Loucy (cell line): ENCODE measurements at regions not wholly inside any gene's neighbourhood (a gene's known extent, or its start where the extent isn't known, plus 50 kb on each side); places are given as distances from the start of the nearest gene placed in this dataset.
"Not testable (repeated sequence)": the region's sequence is repeated elsewhere in the genome, so short reads cannot be mapped to it uniquely, and the experiment has no call there.

Experiments
- H2AFZ ChIP-seq: fragments of 200-600 bp; sonication (generic); 2 replicates; pipeline ENCODE4 v1.6.0; 2016; ENCODE audit warnings: antibody characterized with exemption, mild to moderate bottlenecking, low read length, moderate library complexity
- H3F3A ChIP-seq: fragments of 200-600 bp; 2 replicates; pipeline ENCODE4 v1.6.0; 2016; ENCODE audit warnings: antibody characterized with exemption, low read depth, mild to moderate bottlenecking
- H3K27me3 ChIP-seq: fragments of 200-600 bp; sonication (generic); 2 replicates; pipeline ENCODE4 v1.6.1; 2014; ENCODE audit warnings: low read length, mild to moderate bottlenecking; ENCODE audit not compliant: insufficient read depth, poor library complexity, severe bottlenecking
- H3K36me3 ChIP-seq: fragments of 200-600 bp; sonication (generic); 2 replicates; pipeline ENCODE4 v1.6.1; 2016; ENCODE audit warnings: low read length; ENCODE audit not compliant: insufficient read depth
- H3K4me1 ChIP-seq: fragments of 200-600 bp; sonication (generic); 2 replicates; pipeline ENCODE4 v1.5.1; 2014; ENCODE audit warnings: low read length, mild to moderate bottlenecking; ENCODE audit not compliant: insufficient read depth, poor library complexity, severe bottlenecking
- H3K4me2 ChIP-seq: fragments of 200-600 bp; sonication (generic); 2 replicates; pipeline ENCODE4 v1.6.0; 2014; ENCODE audit warnings: antibody characterized with exemption, low read length, low read depth, mild to moderate bottlenecking; ENCODE audit not compliant: poor library complexity, severe bottlenecking
- H3K4me3 ChIP-seq: fragments of 200-600 bp; sonication (generic); 2 replicates; pipeline ENCODE4 v1.5.1; 2014; ENCODE audit warnings: low read length, mild to moderate bottlenecking, mixed read lengths; ENCODE audit not compliant: poor library complexity, severe bottlenecking
- H3K79me2 ChIP-seq: fragments of 200-600 bp; sonication (generic); 2 replicates; pipeline ENCODE4 v1.6.1; 2014; ENCODE audit warnings: low read length; ENCODE audit not compliant: insufficient read depth
- H3K9ac ChIP-seq: fragments of 200-600 bp; sonication (generic); 2 replicates; pipeline ENCODE4 v1.6.0; 2014; ENCODE audit warnings: mild to moderate bottlenecking, low read depth, low read length, moderate library complexity; ENCODE audit not compliant: poor library complexity, severe bottlenecking
- H3K9me2 ChIP-seq: fragments of 200-600 bp; sonication (generic); replicated peaks from 2 replicates; pipeline ENCODE4 v1.6.1; 2016; ENCODE audit warnings: low read depth, low read length, mixed read lengths
- H3K9me3 ChIP-seq: fragments of 200-600 bp; sonication (generic); 2 replicates; pipeline ENCODE4 v1.6.1; 2014; ENCODE audit warnings: mild to moderate bottlenecking, antibody characterized with exemption, low read length, low read depth; ENCODE audit not compliant: insufficient read depth
- H4K20me1 ChIP-seq: fragments of 200-600 bp; sonication (generic); 2 replicates; pipeline ENCODE4 v1.6.0; 2014; ENCODE audit warnings: antibody characterized with exemption, low read length, mild to moderate bottlenecking; ENCODE audit not compliant: insufficient read depth, poor library complexity, severe bottlenecking
- EZH2phosphoT487 ChIP-seq: fragments of 200-600 bp; IDR thresholded peaks from 2 replicates; pipeline ENCODE4 v1.6.1; 2018; ENCODE audit warnings: antibody characterized with exemption, mild to moderate bottlenecking, moderate library complexity, borderline replicate concordance
- TF ChIP-seq, protein P1 (sequence below): fragments of 200-600 bp; sonication (generic); conservative IDR thresholded peaks from 2 replicates; pipeline ENCODE4 v1.5.1; 2014; ENCODE audit warnings: mild to moderate bottlenecking, antibody characterized with exemption, low read length

DNA sequence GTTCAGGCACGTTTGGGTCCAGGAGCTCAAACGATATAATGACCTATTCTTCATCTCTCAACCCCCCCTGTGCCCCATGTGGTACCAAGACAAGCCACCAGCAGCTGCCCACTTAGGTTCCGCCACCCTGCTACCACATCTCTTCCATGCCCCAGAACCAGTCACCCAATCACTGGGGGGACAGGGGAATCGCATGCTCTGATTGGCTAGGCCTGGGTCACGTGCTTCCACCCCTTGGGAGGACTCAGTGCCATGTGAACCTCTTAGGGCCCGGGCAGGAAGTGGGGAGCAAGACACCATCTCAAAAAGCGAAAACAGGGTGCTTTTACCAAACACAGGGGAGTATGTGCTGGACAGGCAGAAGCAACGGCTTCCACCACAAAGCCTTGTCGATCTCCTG is 91.3 kb downstream of the KATNIP start:
- no peaks in the 10 kb centered on the region for H3K27me3 ChIP-seq
- H3F3A ChIP-seq = no peaks in the 10 kb centered on the region
- TF ChIP-seq EZH2phosphoT487 = no peak
- TF ChIP-seq, protein P1, sequence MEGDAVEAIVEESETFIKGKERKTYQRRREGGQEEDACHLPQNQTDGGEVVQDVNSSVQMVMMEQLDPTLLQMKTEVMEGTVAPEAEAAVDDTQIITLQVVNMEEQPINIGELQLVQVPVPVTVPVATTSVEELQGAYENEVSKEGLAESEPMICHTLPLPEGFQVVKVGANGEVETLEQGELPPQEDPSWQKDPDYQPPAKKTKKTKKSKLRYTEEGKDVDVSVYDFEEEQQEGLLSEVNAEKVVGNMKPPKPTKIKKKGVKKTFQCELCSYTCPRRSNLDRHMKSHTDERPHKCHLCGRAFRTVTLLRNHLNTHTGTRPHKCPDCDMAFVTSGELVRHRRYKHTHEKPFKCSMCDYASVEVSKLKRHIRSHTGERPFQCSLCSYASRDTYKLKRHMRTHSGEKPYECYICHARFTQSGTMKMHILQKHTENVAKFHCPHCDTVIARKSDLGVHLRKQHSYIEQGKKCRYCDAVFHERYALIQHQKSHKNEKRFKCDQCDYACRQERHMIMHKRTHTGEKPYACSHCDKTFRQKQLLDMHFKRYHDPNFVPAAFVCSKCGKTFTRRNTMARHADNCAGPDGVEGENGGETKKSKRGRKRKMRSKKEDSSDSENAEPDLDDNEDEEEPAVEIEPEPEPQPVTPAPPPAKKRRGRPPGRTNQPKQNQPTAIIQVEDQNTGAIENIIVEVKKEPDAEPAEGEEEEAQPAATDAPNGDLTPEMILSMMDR = no peak
- no peaks in the 10 kb centered on the region for H3K4me1 ChIP-seq
- H3K79me2 ChIP-seq = no peaks in the 10 kb centered on the region
- H3K36me3 ChIP-seq = no peaks in the 10 kb centered on the region
- no peak overlapping the region for H3K4me3 ChIP-seq
- no peaks in the 10 kb centered on the region for H3K9me3 ChIP-seq
- no peak overlapping the region for H3K4me2 ChIP-seq
- H4K20me1 ChIP-seq = no peaks in the 10 kb centered on the region
- H3K9ac ChIP-seq = no peak overlapping the region
- H3K9me2 ChIP-seq = no peaks in the 10 kb centered on the region
- H2AFZ ChIP-seq = no peak overlapping the region

DNA sequence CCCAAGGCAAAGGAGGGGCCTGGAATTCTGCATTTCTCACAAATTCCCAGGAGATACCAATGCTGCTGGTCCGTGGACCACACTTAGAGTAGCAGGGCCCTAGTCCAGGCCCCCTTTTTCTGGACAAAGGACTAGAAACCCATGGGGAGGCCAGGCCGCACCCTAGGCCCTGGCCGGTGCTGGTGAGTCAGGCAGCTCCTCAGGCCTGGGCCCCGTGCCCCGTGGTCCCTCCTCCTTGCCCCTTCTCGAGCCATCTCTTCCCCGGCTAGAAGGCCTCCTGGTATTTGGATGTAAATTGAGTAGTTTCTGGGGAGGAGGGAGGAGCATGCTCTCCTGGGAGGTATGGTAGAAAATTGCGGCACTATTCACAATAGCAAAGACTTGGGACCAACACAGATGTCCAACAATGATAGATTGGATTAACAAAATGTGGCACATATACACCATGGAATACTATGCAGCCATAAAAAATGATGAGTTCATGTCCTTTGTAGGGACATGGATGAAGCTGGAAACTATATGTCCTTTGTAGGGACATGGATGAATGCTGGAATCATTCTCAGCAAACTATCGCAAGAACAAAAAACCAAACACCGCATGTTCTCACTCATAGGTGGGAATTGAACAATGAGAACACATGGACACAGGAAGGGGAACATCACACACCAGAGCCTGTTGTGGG is 91.9 kb downstream of the KATNIP start:
- H3K9me2 ChIP-seq, H3K9ac ChIP-seq, H3K9me3 ChIP-seq, H3K4me3 ChIP-seq, H3F3A ChIP-seq, H3K79me2 ChIP-seq, H3K4me1 ChIP-seq, H4K20me1 ChIP-seq, H3K36me3 ChIP-seq, H2AFZ ChIP-seq, H3K27me3 ChIP-seq, H3K4me2 ChIP-seq: not testable (repeated sequence)

DNA sequence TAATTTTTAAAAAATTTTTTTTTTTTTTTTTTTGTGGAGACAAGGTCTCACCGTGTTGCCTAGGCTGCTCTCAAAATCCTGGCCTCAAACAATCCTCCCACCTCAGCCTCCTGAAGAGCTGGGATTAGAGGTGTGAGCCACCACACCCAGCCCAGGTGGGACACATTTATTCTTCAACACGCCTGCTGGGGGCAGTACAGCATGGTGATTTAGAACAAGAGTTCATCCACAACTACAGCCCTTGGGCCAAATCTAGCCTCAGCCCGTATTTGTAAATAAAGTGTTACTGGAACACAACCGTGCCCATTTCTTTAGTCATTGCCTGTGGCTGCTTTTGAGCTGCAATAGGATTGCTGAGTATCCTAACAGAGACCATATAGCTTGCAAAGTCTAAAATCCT is 92.8 kb downstream of the KATNIP start:
- no peaks in the 10 kb centered on the region for H3K9me3 ChIP-seq
- H3K36me3 ChIP-seq = no peaks in the 10 kb centered on the region
- H4K20me1 ChIP-seq = no peaks in the 10 kb centered on the region
- no peak overlapping the region for H3K4me2 ChIP-seq
- H3K27me3 ChIP-seq = no peaks in the 10 kb centered on the region
- no peak overlapping the region for H3K9ac ChIP-seq
- H3K79me2 ChIP-seq = no peaks in the 10 kb centered on the region
- no peaks in the 10 kb centered on the region for H3K9me2 ChIP-seq
- H2AFZ ChIP-seq = no peak overlapping the region
- no peaks in the 10 kb centered on the region for H3F3A ChIP-seq
- TF ChIP-seq, protein P1 = peak; percentile 50
- TF ChIP-seq EZH2phosphoT487 = no peak
- H3K4me1 ChIP-seq = no peaks in the 10 kb centered on the region
- H3K4me3 ChIP-seq = no peak overlapping the region

DNA sequence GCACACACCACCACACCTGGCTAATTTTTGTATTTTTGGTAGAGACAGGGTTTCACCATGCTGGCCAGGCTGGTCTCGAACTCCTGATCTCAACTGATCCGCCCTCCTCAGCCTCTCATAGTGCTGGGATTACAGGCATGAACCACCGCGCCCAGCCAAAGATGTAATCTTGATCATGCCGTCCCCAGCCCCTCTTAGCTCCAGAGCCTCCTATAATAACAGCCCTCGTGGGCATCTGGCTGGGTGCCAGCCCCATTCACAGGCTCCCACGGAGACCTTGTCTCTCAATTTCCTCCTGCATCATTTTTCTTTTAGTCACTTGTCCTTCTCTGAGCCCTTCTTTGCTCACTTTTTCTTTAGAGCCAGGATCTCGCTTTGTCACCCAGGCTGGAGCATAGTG is 94.2 kb downstream of the KATNIP start:
- no peaks in the 10 kb centered on the region for H3K9me2 ChIP-seq
- H3F3A ChIP-seq = no peaks in the 10 kb centered on the region
- no peaks in the 10 kb centered on the region for H3K9me3 ChIP-seq
- H3K4me1 ChIP-seq = no peaks in the 10 kb centered on the region
- no peaks in the 10 kb centered on the region for H3K79me2 ChIP-seq
- H3K4me3 ChIP-seq = no peak overlapping the region
- no peak overlapping the region for H3K4me2 ChIP-seq
- no peak overlapping the region for H2AFZ ChIP-seq
- no peaks in the 10 kb centered on the region for H3K27me3 ChIP-seq
- H4K20me1 ChIP-seq = no peaks in the 10 kb centered on the region
- TF ChIP-seq, protein P1 = no peak
- no peak for TF ChIP-seq EZH2phosphoT487
- no peak overlapping the region for H3K9ac ChIP-seq
- no peaks in the 10 kb centered on the region for H3K36me3 ChIP-seq
